WERI-Rb-1 (cell line): ENCODE measurements at regions not wholly inside any gene's neighbourhood (a gene's known extent, or its start where the extent isn't known, plus 50 kb on each side); places are given as distances from the start of the nearest gene placed in this dataset.
"Not testable (repeated sequence)": the region's sequence is repeated elsewhere in the genome, so short reads cannot be mapped to it uniquely, and the experiment has no call there.

Experiments used
- DNase-seq: peaks from one replicate; pipeline ENCODE4 v3.0.0-alpha.2; 2020
- H3K27ac ChIP-seq: fragments of 250-450 bp; sonication (Bioruptor Pico); 2 replicates; pipeline ENCODE4 v1.5.1; 2020; ENCODE audit warnings: mild to moderate bottlenecking, moderate library complexity
- H3K27me3 ChIP-seq: fragments of 250-450 bp; sonication (Bioruptor Pico); 2 replicates; pipeline ENCODE4 v1.5.1; 2021; ENCODE audit warnings: mild to moderate bottlenecking, low read depth, moderate library complexity; ENCODE audit not compliant: insufficient read depth, severe bottlenecking
- H3K36me3 ChIP-seq: fragments of 250-450 bp; sonication (Bioruptor Pico); 2 replicates; pipeline ENCODE4 v1.5.1; 2020; ENCODE audit warnings: mild to moderate bottlenecking, moderate library complexity
- H3K4me3 ChIP-seq: 2 replicates; pipeline ENCODE4 v1.5.1; 2011; ENCODE audit warnings: low read depth, mild to moderate bottlenecking, control low read depth, low read length
- H3K9me3 ChIP-seq: fragments of 250-450 bp; sonication (Bioruptor Pico); 2 replicates; pipeline ENCODE4 v1.5.1; 2021; ENCODE audit warnings: mild to moderate bottlenecking, moderate library complexity; ENCODE audit not compliant: severe bottlenecking
- CTCF ChIP-seq: IDR thresholded peaks from 2 replicates; pipeline ENCODE4 v1.5.1; 2011; ENCODE audit warnings: low read depth, mild to moderate bottlenecking, control low read depth, inconsistent platforms, low read length

- Histone ChIP-seq H3K4me3 (no peak overlapping the region), H3K9me3 (no peaks in the 10 kb centered on the region), H3K36me3 (no peaks in the 10 kb centered on the region), H3K27ac (no peak overlapping the region), H3K27me3 (no peaks in the 10 kb centered on the region)
- DNase-seq = no peak
- TF ChIP-seq CTCF = no peak
Observed at GRCh38 chr13:80901530-80901929, 560.6 kb upstream of the SPRY2 start.

GRCh38 chr13:80901111-80901510, 560.2 kb upstream of the SPRY2 start:
- Histone ChIP-seq H3K27ac (no peak overlapping the region), H3K4me3 (no peak overlapping the region), H3K9me3 (no peaks in the 10 kb centered on the region), H3K36me3 (no peaks in the 10 kb centered on the region), H3K27me3 (no peaks in the 10 kb centered on the region)
- DNase-seq = no peak
- no peak for TF ChIP-seq CTCF

- Histone ChIP-seq H3K36me3 (no peaks in the 10 kb centered on the region), H3K27ac (no peak overlapping the region), H3K9me3 (no peaks in the 10 kb centered on the region), H3K27me3 (no peaks in the 10 kb centered on the region), H3K4me3 (no peak overlapping the region)
- no peak for DNase-seq
- TF ChIP-seq CTCF = no peak
Observed at GRCh38 chr13:80900561-80900960, 559.6 kb upstream of the SPRY2 start.

- not testable (repeated sequence) for H3K27ac ChIP-seq, H3K9me3 ChIP-seq, H3K4me3 ChIP-seq, H3K27me3 ChIP-seq, H3K36me3 ChIP-seq, DNase-seq
Observed at GRCh38 chr13:80897641-80898040, 556.7 kb upstream of the SPRY2 start.

- H3K27ac ChIP-seq = no peak overlapping the region
- H3K36me3 ChIP-seq = no peaks in the 10 kb centered on the region
- TF ChIP-seq CTCF = no peak
- H3K4me3 ChIP-seq = no peak overlapping the region
- no peaks in the 10 kb centered on the region for H3K27me3 ChIP-seq
- no peaks in the 10 kb centered on the region for H3K9me3 ChIP-seq
- DNase-seq = no peak
Observed at GRCh38 chr13:80894917-80895316, 554.0 kb upstream of the SPRY2 start.

GRCh38 chr13:80889829-80890228, 548.9 kb upstream of the SPRY2 start:
- TF ChIP-seq CTCF = no peak
- H3K36me3 ChIP-seq = no peaks in the 10 kb centered on the region

More at GRCh38 chr13:80889829-80890228, 548.9 kb upstream of the SPRY2 start:
- no peak overlapping the region for H3K4me3 ChIP-seq
- H3K27me3 ChIP-seq = no peaks in the 10 kb centered on the region
- no peaks in the 10 kb centered on the region for H3K9me3 ChIP-seq
- no peak for DNase-seq
- H3K27ac ChIP-seq = no peak overlapping the region
